GM20431 (cell line): ENCODE measurements at regions not wholly inside any gene's neighbourhood (a gene's known extent, or its start where the extent isn't known, plus 50 kb on each side); places are given as distances from the start of the nearest gene placed in this dataset.
"Not testable (repeated sequence)": the region's sequence is repeated elsewhere in the genome, so short reads cannot be mapped to it uniquely, and the experiment has no call there.

ENCODE experiments used
- in situ Hi-C: fragments of 300-500 bp; cut with MseI, MboI; formaldehyde crosslinking; loops from one replicate; pipeline ENCODE4 v1.15.0; 2020; ENCODE audit warnings: low sequenced_read_pairs; ENCODE audit not compliant: unreplicated experiment

- in situ Hi-C loops, result no loop called here
Measured at GRCh38 chr5:41995193-41995592, 70.1 kb downstream of the FBXO4 start.

- in situ Hi-C loops, result no loop called here
Measured at GRCh38 chr5:42001673-42002072, 76.6 kb downstream of the FBXO4 start.

DNA sequence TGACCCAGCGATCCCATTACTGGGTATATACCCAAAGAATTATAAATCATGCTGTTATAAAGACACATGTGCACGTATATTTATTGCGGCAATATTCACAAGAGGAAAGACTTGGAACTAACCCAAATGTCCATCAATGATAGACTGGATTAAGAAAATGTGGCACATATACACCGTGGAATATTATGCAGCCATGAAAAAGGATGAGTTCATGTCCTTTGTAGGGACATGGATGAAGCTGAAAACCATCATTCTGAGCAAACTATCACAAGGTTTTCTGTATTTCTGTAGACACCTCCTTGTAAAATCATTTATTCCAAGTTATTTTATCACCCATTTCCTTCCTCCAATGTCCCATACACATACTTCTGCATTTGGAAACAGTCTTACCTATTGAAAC is 78.8 kb downstream of the FBXO4 start:
- in situ Hi-C loops, result not testable (repeated sequence)

DNA sequence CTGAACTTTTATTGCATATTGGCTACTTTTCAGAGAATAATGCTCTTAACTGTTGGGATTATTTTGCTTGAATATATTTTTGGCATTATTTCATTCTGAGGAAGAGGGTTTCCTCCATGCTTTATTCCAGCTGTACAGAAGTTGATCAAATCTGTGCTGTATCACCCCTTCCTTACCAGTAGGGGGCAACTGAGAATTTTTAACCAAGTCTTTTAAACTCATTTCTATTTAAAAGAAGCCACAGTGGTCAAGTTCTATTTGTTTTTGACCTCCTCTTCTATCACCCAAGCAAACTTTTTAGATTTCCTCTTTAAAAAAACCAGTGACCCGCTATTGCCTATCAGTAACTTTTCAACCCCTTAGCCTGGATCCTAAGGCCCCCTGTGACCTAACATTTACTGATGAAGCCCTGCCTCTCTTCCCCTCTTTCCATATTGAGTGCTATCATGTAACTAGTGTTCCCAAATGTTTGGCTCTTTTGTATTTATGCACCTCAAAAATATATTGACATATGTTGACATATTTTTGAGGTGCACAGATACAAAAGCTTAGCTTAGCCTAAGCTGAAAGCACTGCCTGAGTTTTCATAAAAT is 80.6 kb downstream of the FBXO4 start:
- in situ Hi-C loops, result no loop called here

DNA sequence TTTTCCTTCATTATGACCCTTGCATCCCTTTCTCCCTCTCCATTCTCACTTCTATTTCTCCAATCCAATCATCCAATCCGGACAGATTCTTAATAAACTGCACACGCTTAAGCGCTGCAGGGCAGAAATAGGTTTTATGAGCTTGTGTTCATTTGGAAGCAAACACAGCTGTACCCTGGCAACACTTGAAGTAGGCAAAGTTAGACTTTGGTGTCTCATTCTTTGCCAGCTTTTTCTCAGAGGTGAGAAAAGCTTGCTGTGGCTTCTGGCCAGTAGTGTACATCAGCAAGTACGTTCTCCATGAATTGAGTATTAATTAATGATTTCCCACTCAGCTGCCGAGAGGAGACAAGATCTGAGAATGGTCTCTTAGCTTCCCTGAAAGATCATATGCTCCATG is 88.5 kb downstream of the FBXO4 start:
- in situ Hi-C loops, result no loop called here

DNA sequence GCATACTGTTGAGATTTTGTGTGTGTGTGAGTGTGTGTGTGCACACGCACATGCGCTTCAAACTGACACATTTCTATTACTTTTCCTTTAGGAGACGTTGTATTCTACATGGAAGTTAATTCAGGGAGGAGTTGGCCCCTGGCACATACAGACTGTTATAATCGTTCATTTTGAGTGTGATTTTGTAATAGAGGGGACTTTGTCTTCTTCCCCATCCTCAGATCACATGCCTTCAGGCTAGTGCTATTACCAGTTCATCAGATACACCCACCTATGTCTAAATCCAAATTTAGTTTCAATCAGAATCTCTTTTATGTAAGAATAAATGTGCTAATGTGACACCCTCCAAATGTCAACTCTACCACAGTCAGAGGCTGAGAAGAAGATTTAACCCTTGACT is 90.2 kb downstream of the FBXO4 start:
- in situ Hi-C loops, result no loop called here

- in situ Hi-C loops, result no loop called here
Measured at GRCh38 chr5:42015681-42016080, 90.6 kb downstream of the FBXO4 start.

GRCh38 chr5:42020788-42021530 is 95.9 kb downstream of the FBXO4 start:
- in situ Hi-C loops, result no loop called here

GRCh38 chr5:42021923-42022322 is 96.8 kb downstream of the FBXO4 start:
- in situ Hi-C loops, result no loop called here

- in situ Hi-C loops, result no loop called here
Measured at GRCh38 chr5:42022383-42022972, 97.4 kb downstream of the FBXO4 start.

GRCh38 chr5:42026446-42026845 is 101.4 kb downstream of the FBXO4 start:
- in situ Hi-C loops, result no loop called here

- in situ Hi-C loops, result no loop called here
Measured at GRCh38 chr5:42032137-42032536, 107.1 kb downstream of the FBXO4 start.

- in situ Hi-C loops, result no loop called here
Measured at GRCh38 chr5:42035526-42035925, 110.4 kb downstream of the FBXO4 start.

DNA sequence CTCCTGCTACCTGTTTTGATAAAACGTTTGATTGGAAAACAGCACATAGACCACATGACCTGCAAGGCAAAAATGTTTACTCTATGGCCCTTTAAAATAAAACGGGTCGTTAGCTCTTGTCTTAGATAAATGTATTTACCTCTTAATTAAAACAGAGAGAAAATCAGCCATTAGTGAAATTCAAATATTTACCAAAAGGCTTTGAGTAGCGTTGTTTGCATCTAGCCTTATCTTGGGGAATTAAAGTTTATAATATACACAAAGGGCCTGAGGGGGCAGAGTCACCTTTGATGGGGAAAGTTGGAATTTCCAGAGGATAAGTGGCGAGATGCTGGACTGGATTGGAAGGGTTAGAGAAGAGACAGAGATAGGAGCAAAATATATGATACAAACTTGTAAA is 111.3 kb downstream of the FBXO4 start:
- in situ Hi-C loops, result no loop called here

DNA sequence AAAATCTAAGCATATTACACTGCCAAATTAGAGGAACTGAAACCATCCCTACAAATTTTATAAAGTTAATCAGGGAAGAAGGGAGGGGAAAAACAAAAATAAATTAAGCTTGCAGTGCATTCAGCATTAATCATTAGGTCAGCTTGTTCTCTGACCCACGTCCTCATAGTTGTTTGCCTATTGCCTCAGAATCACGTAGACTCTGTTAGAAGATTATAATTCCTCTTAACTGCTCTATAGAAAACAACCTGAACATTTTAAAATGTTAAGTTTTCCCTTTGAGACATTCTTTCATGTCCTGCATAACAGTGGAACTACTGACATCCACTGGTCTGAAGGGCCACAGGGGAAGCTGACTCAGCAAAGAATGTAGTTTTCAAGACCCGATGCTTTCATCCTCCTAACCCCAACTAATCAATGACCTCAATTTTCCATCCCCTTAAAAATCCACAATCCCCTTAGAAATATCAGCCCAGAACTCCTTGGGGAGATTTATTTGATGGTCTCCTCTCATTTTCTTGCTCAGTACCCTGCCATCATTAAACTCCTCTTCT is 112.4 kb downstream of the FBXO4 start:
- in situ Hi-C loops, result no loop called here

DNA sequence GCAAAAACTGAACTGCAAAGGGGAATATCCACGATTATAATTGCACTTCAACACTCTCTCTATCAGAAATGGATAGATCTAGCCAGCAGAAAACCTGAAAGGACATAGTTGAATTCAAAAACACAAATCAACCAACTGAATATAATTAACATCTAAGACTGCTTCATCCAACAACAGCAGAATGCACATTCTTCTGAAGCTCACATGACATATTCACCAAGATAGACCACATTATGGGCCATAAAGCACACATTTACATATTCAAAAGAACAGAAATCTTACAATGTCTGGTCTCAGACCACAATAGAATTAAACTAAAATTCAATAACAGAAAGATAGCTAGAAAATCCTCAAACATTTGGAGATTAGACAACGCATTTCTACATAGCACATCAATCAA is 118.3 kb downstream of the FBXO4 start:
- in situ Hi-C loops, result no loop called here

DNA sequence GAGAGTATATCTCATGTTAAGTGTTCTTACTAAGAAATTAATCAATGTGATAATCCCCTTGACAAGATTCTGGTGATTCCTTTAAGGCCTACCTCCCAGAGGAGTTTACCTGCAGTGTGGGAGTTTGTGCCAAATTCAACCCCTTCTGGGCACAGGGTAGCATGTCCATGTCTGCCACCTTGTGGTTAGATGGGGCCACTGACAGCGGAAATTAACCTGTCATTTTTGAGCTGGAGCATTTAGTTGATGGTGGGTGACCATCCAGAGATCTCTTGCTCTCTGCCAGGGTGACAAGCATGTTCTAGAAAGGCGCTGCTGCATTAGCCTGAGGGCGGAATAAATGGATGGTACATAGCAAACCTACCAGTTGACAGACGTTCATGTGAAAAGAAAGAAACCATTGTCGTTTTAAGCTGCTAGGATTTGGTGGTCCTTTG is 132.2 kb downstream of the FBXO4 start:
- in situ Hi-C loops, result loop anchor here (10.0 kb wide), 1 partner anchor 202 kb away; no protein-coding TSS in a partner anchor

- in situ Hi-C loops, result loop anchor here (10.0 kb wide), 1 partner anchor 204 kb away; no protein-coding TSS in a partner anchor
Measured at GRCh38 chr5:42059291-42059690, 134.2 kb downstream of the FBXO4 start.

DNA sequence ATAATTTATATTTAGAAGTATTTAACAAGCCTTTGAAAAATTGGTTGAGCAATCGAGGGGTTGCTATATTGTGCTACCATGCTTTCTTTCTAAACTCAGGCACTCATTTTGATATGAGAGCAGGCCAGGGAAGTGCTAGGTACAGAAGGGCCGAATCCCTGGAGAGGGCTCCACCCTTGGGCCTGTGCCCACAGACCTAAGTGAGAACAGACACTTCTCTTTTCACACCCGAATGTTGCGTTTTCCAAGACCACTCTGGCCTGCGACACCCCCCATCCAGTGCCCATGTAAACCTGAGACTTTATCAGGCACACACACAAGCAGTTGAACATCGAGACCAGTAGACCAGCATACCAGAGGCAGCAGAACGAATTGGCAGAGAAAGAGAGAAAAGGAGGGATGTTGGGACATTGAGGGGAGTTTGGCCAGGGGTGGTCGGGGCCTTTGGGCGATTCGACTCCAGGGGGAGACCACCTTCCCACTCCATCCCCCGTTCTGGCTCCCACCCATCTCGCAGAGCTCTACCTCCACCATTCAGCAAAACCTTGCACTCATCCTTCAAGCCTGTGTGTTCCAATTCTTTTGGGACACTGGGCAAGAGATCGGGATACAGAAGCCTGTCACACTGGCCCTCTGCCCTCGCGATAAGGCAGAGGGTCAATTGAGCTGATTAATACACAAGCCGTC is 134.8 kb downstream of the FBXO4 start:
- in situ Hi-C loops, result loop anchor here (10.0 kb wide), 1 partner anchor 205 kb away; no protein-coding TSS in a partner anchor

DNA sequence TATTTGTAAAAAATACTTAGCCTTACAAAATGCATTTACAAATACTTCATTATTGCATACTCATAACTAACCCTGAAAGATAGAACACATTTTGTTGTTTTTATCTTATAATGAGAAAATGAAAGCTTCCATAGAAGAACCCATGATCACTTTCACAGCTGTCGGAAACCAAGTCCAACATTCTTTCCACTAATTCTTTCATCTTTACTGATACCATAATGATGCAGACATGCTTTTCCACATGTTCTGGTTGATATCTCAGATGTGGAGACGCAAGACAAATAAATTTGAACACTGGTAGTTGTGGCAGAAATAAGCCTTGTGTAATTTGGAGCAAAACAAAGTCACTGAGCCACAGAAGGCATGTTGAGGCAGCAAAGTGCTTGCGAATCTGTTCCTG is 136.0 kb downstream of the FBXO4 start:
- in situ Hi-C loops, result no loop called here
